ENCODE measurements at regions not wholly inside any gene's neighbourhood (a gene's known extent, or its start where the extent isn't known, plus 50 kb on each side); places are given as distances from the start of the nearest gene placed in this dataset.

DNA sequence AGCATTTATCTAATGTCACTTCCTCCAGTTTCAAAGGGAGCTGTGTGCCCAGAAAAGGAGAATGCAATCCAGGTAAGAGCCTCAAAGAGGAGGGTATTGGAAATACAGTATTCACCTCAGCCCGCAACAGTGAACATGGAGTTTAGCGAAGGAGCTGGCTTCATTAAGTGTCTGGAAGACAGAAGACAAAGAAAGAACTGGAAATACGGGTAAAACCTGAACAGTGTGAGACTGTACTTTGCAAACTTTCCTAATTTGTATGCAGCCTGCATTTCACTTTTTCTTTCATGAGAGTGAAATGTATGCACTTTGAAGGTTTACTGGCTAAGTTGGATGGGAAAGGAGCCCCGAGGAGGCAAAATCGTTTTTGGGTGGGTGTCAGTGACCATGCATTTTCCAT is 478.4 kb downstream of the HS3ST3B1 start:
- TF ChIP-seq EP300 (IDR thresholded peaks at IDR 0.05) (no peak), POLR2A (IDR thresholded peaks at IDR 0.05; ENCODE audit: low read depth) (no peak), POLR2AphosphoS5 (IDR thresholded peaks at IDR 0.05) (no peak)
- TF ChIP-seq, protein P1, sequence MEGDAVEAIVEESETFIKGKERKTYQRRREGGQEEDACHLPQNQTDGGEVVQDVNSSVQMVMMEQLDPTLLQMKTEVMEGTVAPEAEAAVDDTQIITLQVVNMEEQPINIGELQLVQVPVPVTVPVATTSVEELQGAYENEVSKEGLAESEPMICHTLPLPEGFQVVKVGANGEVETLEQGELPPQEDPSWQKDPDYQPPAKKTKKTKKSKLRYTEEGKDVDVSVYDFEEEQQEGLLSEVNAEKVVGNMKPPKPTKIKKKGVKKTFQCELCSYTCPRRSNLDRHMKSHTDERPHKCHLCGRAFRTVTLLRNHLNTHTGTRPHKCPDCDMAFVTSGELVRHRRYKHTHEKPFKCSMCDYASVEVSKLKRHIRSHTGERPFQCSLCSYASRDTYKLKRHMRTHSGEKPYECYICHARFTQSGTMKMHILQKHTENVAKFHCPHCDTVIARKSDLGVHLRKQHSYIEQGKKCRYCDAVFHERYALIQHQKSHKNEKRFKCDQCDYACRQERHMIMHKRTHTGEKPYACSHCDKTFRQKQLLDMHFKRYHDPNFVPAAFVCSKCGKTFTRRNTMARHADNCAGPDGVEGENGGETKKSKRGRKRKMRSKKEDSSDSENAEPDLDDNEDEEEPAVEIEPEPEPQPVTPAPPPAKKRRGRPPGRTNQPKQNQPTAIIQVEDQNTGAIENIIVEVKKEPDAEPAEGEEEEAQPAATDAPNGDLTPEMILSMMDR (IDR thresholded peaks at IDR 0.05), result no peak

Measured in esophagus muscularis mucosa (tissue), 4 donors.